Activated effector memory CD4-positive, alpha-beta T cell treated with Interleukin-2 at 50 U/mL for 16 hours (primary cell): ENCODE measurements at regions not wholly inside any gene's neighbourhood (a gene's known extent, or its start where the extent isn't known, plus 50 kb on each side); places are given as distances from the start of the nearest gene placed in this dataset.

Experiments used
- DNase-seq: peaks from one replicate; pipeline ENCODE4 v3.0.0-alpha.2; 2020

DNA sequence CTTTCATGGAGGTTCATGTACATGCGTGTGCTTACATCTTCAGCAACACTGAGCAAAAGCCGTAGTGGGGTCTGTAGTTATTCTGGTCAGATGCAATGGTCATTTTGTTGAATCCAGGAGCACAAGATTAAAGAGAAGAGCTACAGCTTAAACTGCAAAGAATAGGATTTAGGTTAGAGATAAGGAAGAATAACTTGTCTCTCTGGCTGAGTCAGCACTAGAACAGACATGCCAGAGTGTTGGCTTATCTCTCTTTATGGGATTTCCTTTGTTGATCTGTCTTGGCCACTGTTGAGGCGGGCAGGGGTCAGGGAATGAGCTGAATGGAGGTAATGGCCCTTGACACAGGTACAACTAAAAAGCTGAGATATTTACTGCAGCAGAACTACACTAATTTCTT lies 473.5 kb downstream of the CCSER2 start:
- no peak for DNase-seq

GRCh38 chr10:84805149-84805548 lies 476.8 kb downstream of the CCSER2 start:
- DNase-seq: no peak

DNA sequence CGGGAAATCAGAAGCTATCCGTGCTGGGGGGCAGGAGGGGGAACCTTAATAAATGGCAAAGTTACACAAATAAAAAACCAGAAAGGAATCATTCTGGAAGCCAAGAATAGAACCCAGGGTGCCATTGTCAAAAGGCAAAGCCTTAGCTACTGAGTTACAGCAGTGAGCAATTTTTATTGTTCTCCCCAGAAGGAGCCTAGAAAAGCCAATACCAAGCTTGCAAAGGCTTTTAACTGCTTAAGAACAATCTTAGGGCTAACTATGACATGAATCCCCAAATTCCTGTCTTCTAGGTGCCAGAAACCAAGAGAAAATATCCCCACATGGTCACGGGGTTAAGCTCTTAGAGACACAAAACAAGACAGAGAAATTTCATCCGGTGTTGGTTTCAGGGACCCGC lies 482.7 kb downstream of the CCSER2 start:
- DNase-seq: no peak

GRCh38 chr10:84818961-84819360 lies 490.6 kb downstream of the CCSER2 start:
- no peak for DNase-seq

DNA sequence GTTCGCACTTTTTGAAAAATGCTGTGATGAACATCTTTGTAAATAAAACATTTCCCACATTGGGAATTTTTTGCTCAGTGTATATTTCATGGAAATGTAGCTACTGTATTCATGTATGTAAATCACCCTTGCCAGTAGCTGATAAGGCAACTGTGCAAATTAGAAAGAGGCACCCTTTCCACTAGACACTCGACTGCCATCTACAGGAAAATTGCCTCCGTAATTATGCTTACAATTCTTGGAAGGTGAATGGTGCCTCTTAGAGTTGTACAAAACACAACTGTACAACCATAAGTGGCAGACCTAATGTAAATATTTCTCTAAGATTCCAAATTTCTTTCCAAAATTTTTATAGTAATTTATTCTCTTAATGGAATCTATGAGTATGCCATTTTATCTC lies 491.7 kb downstream of the CCSER2 start:
- no peak for DNase-seq

GRCh38 chr10:84820596-84820995 lies 492.2 kb downstream of the CCSER2 start:
- no peak for DNase-seq

- no peak for DNase-seq
Measured at GRCh38 chr10:84822931-84823630, 494.7 kb downstream of the CCSER2 start.

GRCh38 chr10:84824525-84824924 lies 496.1 kb downstream of the CCSER2 start:
- DNase-seq: no peak

GRCh38 chr10:84825330-84825729 lies 496.9 kb downstream of the CCSER2 start:
- DNase-seq: no peak

GRCh38 chr10:84826704-84827103 lies 498.3 kb downstream of the CCSER2 start:
- DNase-seq: no peak

GRCh38 chr10:84829131-84829530 lies 500.7 kb downstream of the CCSER2 start:
- no peak for DNase-seq

DNA sequence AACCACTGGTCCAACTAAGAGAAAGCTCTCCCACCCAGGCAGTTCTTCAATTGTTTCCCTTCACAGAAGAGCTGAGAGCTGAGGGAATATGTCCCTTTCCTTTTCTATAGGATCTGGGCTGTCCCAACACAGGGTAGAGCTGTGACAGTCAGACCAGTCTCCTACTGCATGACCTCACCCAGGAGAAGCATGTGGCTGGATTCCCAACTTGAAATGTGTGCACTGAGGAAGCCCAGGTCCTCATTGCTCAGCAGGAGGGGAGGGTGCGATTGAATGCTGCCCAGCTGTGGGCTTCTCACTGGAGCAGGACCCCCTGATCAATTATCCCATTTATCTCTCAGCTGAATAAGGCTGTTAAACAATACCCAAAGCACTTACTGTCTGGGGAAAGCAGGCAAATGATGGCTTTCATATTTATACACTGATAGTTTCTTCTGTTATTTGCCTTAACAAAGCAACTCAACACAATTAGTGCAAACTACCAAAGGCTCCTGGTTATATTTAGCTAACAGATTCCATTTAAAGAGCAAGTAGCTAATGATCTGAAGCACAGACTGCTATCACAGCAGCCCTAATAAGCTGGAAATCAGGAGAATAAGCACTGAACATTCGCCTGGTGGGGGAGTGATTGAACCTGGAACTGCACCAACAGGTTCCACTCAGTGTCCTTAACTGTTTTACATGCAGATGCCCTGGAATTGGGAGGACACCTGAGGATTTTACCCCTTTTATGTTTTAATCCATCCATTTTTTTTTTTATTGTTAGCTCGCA lies 508.8 kb downstream of the CCSER2 start:
- DNase-seq: no peak

DNA sequence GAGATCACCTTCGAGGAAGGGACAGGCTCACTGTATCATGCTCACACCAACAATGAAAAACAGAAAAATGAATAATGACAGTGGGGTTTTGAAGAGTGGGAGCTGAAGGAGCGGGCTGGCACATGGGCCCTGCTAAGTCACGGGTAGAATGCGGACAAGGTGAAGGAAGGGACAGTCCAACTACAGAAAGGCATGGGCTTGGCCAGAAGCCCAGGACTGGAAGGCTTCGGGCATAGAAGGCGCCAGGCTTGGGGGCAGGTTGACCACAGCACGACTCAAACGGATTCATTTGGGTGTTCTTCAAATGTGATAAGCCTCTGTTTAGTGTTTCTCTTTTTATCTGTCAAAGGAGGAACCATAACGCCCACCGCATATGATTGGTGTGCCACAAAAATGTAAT lies 509.5 kb downstream of the CCSER2 start:
- DNase-seq: no peak

GRCh38 chr10:84838851-84839250 lies 510.5 kb downstream of the CCSER2 start:
- DNase-seq: no peak

DNA sequence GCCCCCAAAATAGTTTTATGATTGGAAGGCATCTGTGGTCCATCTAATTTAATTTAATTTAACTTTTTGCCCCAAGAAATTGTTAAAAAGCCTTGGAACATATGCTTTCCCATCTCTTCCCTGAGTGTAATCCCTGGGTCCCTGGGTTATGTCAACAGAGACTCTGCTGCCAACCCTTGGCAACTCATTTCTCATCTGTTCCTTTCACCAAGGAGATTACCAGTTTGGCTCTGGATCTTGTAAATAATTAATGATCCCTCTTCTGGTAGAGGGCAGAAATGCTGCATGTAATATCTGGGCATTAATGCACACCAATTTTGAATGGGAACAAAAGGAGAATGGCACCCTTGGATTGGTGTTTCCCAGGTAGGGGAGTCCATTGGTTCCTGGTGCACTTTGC lies 514.2 kb downstream of the CCSER2 start:
- DNase-seq: no peak

DNA sequence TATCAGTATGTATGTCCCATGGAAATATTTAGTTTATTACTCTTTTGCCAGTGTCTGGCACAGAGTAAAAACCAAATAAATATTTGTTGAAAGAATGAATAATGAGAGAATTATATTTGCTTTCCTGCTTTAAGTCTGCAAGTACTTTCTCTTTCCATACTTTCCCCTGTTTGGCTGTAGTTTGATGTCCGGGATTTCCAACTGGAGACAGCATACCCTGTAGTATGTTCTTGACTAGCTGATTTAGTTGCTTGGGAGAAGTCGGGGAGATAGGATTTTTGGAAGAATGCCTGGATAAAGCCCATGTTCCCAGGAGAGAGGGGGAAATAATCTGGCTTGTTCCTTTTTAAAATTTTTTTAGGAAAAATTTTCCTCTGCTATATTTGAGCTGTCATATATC lies 516.1 kb downstream of the CCSER2 start:
- no peak for DNase-seq

GRCh38 chr10:84845628-84846261 lies 517.4 kb downstream of the CCSER2 start:
- DNase-seq: no peak

GRCh38 chr10:84846658-84847316 lies 518.4 kb downstream of the CCSER2 start:
- no peak for DNase-seq

DNA sequence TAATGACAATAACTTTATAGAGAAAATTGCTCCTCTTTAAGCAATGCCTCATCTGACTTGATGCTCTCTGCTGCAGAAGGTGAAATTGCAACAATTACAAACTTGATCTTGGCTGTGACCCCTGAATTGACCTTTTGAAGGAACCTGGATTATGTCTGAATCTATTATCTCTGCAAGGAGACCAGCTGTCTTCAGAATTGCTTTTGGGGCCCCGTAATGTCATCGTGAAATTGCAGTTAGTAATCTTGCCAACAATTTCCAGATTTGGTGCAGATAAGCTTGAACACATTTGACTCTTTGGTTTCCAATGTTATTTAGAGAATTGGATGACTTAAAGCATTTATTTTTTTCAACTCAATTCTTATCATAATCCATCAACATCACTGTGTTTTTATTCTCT lies 520.6 kb downstream of the CCSER2 start:
- no peak for DNase-seq

DNA sequence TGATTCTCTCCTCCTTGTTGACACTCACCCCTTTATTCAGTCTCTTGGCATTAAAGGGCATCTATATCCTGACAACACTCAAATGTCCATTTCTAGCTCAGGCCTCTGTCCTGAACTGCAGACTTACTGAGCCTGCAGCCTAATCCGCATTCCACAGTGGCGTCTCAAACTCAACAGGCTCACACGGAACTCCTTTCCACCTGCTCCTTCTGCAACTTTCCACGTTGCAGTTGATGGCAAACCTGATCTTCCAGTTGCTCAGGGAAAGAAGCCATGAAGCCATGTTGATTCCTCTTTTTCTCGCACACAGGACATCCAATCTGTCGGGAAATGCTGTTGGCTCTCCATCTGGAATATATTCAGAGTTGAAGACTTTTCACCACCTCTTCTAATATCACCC lies 522.4 kb downstream of the CCSER2 start:
- DNase-seq: no peak

DNA sequence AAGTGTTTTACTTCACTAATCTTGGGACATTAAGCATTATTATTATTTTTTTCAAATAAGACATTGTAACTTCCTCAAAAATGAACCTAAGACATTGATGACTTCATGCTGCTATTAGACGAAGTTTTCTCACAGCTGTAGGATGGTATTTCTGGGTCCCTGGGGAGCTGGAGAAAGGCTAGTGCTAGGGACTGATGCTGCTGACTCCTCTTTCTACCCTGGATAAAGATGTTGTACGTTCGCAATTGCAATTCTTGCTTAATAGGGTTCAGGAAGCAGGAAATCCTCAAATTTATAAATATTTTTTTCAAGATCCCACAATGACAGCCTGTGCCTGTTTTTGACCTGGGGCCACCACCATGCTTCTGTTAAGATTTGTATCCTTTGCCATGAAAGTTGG lies 526.0 kb downstream of the CCSER2 start:
- DNase-seq: no peak

GRCh38 chr10:84860855-84861254 lies 532.5 kb downstream of the CCSER2 start:
- no peak for DNase-seq

DNA sequence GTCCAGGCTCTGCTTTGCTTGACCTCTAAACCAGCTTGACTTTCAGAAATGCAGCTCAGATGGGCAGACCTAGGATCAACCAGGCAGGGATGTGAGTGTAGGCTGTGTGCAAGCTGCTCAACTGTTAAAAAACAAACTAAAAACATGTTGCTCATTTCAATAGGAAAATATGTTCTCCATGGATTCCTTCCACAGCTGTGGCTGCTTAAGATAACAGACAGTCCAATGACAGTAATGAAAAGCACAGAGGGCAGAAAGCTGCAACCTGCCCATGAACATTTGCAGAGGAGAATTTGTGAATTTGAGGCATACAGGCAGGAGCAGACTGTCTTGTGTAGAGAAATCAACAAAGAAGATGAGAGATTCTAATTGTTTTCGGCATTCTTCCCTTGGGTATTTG lies 534.2 kb downstream of the CCSER2 start:
- DNase-seq: no peak

- no peak for DNase-seq
Measured at GRCh38 chr10:84863675-84864074, 535.3 kb downstream of the CCSER2 start.
